GM18502 (cell line): ENCODE measurements at regions not wholly inside any gene's neighbourhood (a gene's known extent, or its start where the extent isn't known, plus 50 kb on each side); places are given as distances from the start of the nearest gene placed in this dataset.
"Not testable (repeated sequence)": the region's sequence is repeated elsewhere in the genome, so short reads cannot be mapped to it uniquely, and the experiment has no call there.

Source experiments
- ATAC-seq: cut with Tn5 transposase; IDR thresholded peaks from one replicate; pipeline ENCODE4 v1.9.1; 2021; ENCODE audit warnings: mild to moderate bottlenecking; ENCODE audit not compliant: unreplicated experiment, poor library complexity

- ATAC-seq, result no peak
These were observed 52.7 kb upstream of the LARP1 start for GRCh38 chr5:154702477-154702876.

- ATAC-seq, result not testable (repeated sequence)
These were observed 53.5 kb upstream of the LARP1 start for GRCh38 chr5:154701725-154702124.

GRCh38 chr5:154701181-154701580 lies 54.0 kb upstream of the LARP1 start:
- no peak for ATAC-seq

GRCh38 chr5:154700289-154700928 lies 54.8 kb upstream of the LARP1 start:
- not testable (repeated sequence) for ATAC-seq

GRCh38 chr5:154698763-154699162 lies 56.4 kb upstream of the LARP1 start:
- no peak for ATAC-seq

GRCh38 chr5:154697371-154697770 lies 57.8 kb upstream of the LARP1 start:
- no peak for ATAC-seq

- ATAC-seq, result no peak
These were observed 58.3 kb upstream of the LARP1 start for GRCh38 chr5:154696891-154697290.

GRCh38 chr5:154694159-154694558 lies 61.0 kb upstream of the LARP1 start:
- no peak for ATAC-seq

- no peak for ATAC-seq
These were observed 64.7 kb upstream of the LARP1 start for GRCh38 chr5:154690488-154690887.

GRCh38 chr5:154686490-154686889 lies 68.7 kb upstream of the LARP1 start:
- no peak for ATAC-seq

- ATAC-seq, result peak; percentile 69
These were observed 71.9 kb upstream of the LARP1 start for GRCh38 chr5:154683101-154683880.

GRCh38 chr5:154679501-154679900 lies 75.7 kb upstream of the LARP1 start:
- ATAC-seq, result no peak

GRCh38 chr5:154677921-154678320 lies 77.3 kb upstream of the LARP1 start:
- ATAC-seq, result no peak

GRCh38 chr5:154676508-154676907 lies 78.7 kb upstream of the LARP1 start:
- no peak for ATAC-seq

- ATAC-seq, result no peak
These were observed 81.1 kb upstream of the LARP1 start for GRCh38 chr5:154674029-154674428.

- no peak for ATAC-seq
These were observed 81.7 kb upstream of the LARP1 start for GRCh38 chr5:154673506-154673905.

GRCh38 chr5:154669913-154670312 lies 85.3 kb upstream of the LARP1 start:
- not testable (repeated sequence) for ATAC-seq

- no peak for ATAC-seq
These were observed 85.8 kb upstream of the LARP1 start for GRCh38 chr5:154669402-154669801.

GRCh38 chr5:154664869-154665268 lies 90.3 kb upstream of the LARP1 start:
- no peak for ATAC-seq

GRCh38 chr5:154663424-154663823 lies 91.8 kb upstream of the LARP1 start:
- ATAC-seq, result no peak

GRCh38 chr5:154654486-154655371 lies 100.4 kb upstream of the LARP1 start:
- no peak for ATAC-seq
